HEK293T (cell line): ENCODE measurements at regions not wholly inside any gene's neighbourhood (a gene's known extent, or its start where the extent isn't known, plus 50 kb on each side); places are given as distances from the start of the nearest gene placed in this dataset.

Source experiments
- CTBP1 ChIP-seq: fragments of 450-650 bp; IDR thresholded peaks from 2 replicates; pipeline ENCODE4 v1.6.1; 2016; ENCODE audit warnings: borderline replicate concordance
- ELF4 ChIP-seq: fragments of 450-650 bp; IDR thresholded peaks from 2 replicates; pipeline ENCODE4 v1.6.1; 2017; ENCODE audit warnings: antibody characterized with exemption
- FOXA1 ChIP-seq: fragments of 450-650 bp; IDR thresholded peaks from 2 replicates; pipeline ENCODE4 v1.6.1; 2016; ENCODE audit warnings: mild to moderate bottlenecking
- FOXK2 ChIP-seq: fragments of 450-650 bp; IDR thresholded peaks from 2 replicates; pipeline ENCODE4 v1.6.1; 2016; ENCODE audit warnings: mild to moderate bottlenecking
- FOXM1 ChIP-seq: fragments of 450-650 bp; IDR thresholded peaks from 2 replicates; pipeline ENCODE4 v1.6.1; 2017; ENCODE audit warnings: mild to moderate bottlenecking, borderline replicate concordance
- L3MBTL2 ChIP-seq: fragments of 450-650 bp; conservative IDR thresholded peaks from 2 replicates; pipeline ENCODE4 v1.6.1; 2016; ENCODE audit warnings: mild to moderate bottlenecking
- LEF1 ChIP-seq: fragments of 450-650 bp; IDR thresholded peaks from 2 replicates; pipeline ENCODE4 v1.6.1; 2017; ENCODE audit warnings: mild to moderate bottlenecking, borderline replicate concordance
- NFRKB ChIP-seq: fragments of 450-650 bp; IDR thresholded peaks from 2 replicates; pipeline ENCODE4 v1.6.1; 2016; ENCODE audit warnings: mild to moderate bottlenecking, moderate library complexity
- PKNOX1 ChIP-seq: fragments of 450-650 bp; IDR thresholded peaks from 2 replicates; pipeline ENCODE4 v1.6.1; 2016
- ZNF384 ChIP-seq: fragments of 450-650 bp; IDR thresholded peaks from 2 replicates; pipeline ENCODE4 v1.6.1; 2016

- TF ChIP-seq FOXK2 (no peak), CTBP1 (no peak), ELF4 (no peak), FOXA1 (no peak), PKNOX1 (no peak), FOXM1 (no peak), L3MBTL2 (no peak), ZNF384 (no peak), NFRKB (no peak), LEF1 (no peak)
Observed at GRCh38 chr14:106209755-106210154, 683.4 kb downstream of the TMEM121 start.
